Motor neuron (in vitro differentiated cells): ENCODE measurements at regions not wholly inside any gene's neighbourhood (a gene's known extent, or its start where the extent isn't known, plus 50 kb on each side); places are given as distances from the start of the nearest gene placed in this dataset.

Source experiments
- ATAC-seq, 8 experiments: fragments of 200-7000 bp; cut with Tn5 transposase; replicated peaks in 6 of 8; 2 replicates each; pipeline ENCODE4 v1.8.0; 2021; ENCODE audit warnings: mild to moderate bottlenecking in 8 of 8, moderate library complexity in 8 of 8
- H3K27ac ChIP-seq, 2 donors: fragments of 250-450 bp; sonication (Bioruptor Pico); 2 replicates each; pipeline ENCODE4 v1.9.0; 2021; ENCODE audit warnings: antibody characterized with exemption in 2 of 2, mild to moderate bottlenecking in 2 of 2, moderate library complexity in 1 of 2
- H3K4me1 ChIP-seq, 2 donors: fragments of 250-450 bp; sonication (Bioruptor Pico); replicated peaks in 1 of 2; 2 replicates each; pipeline ENCODE4 v1.6.1; 2021; ENCODE audit warnings: antibody characterized with exemption in 2 of 2, mild to moderate bottlenecking in 2 of 2, moderate library complexity in 1 of 2
- H3K4me3 ChIP-seq, 5 donors: fragments of 250-450 bp; sonication (Bioruptor Pico); 2 replicates each; pipeline ENCODE4 v1.9.0; 2021; ENCODE audit warnings: antibody characterized with exemption in 5 of 5, mild to moderate bottlenecking in 5 of 5, moderate library complexity in 4 of 5
- WGBS, 10 experiments: fragments of 450-650 bp; shearing (Covaris generic); methylation state at CpG; one replicate each; pipeline ENCODE4 v1.0.0; 2022; 5-methylcytosine and 5-hydroxymethylcytosine counted together
- in situ Hi-C, 9 experiments: fragments of 400-800 bp; cut with MboI; loops; one replicate each; pipeline ENCODE4 v1.15.0; 2021; ENCODE audit warnings: low sequenced_read_pairs in 9 of 9, low pct_unique_long_range_greater_than_20kb in 2 of 9; ENCODE audit not compliant: unreplicated experiment in 9 of 9

DNA sequence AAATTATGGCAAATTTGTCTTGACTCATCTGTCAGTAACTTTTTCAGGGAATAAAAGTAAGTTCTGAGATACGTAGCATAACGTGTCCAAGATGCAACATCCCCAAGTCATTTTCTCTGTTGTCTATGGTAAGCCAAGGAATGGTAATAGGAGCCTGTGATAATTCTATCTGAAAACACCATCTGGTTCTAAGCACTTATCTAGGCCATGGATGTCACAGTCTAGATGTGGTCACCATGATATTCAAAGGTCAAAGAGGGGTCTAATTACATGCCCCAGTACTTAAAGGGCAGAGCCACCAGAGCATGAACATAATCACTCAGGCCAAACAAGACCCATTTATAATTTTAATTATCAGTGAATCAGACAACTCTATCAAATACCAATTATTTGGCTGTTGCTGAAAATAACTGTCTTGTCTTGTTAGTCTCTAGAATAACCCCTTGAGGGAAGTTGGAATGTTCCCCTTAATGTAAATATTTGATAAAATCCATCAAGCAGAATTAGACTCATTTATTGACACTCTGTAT, 225.1 kb upstream of the MPPED2 start:
- Histone ChIP-seq H3K4me3 (no peak overlapping the region), H3K4me1 (peaks cover 0 to 17% of the 10 kb centered on the region in 2 donors), H3K27ac (no peak overlapping the region)
- no peak for ATAC-seq
- in situ Hi-C loops = no loop called here
- WGBS, 10 experiments = 26 to 100% (median 84%) methylated on average over 1 to 2 of the region's 2 CpGs; no CpG with 5 or more reads in 4 of the 10 experiments

GRCh38 chr11:30810116-30810515, 224.0 kb upstream of the MPPED2 start:
- in situ Hi-C loops = no loop called here
- H3K4me3 ChIP-seq = no peak overlapping the region
- no peak overlapping the region for H3K27ac ChIP-seq
- peaks cover 0 to 7% of the 10 kb centered on the region in 2 donors for H3K4me1 ChIP-seq
- ATAC-seq = no peak
- 20 to 100% (median 83%) methylated on average over 1 to 2 of the region's 2 CpGs; no CpG with 5 or more reads in 1 of the 10 experiments for WGBS, 10 experiments

- Histone ChIP-seq H3K4me3 (no peak overlapping the region), H3K27ac (no peak overlapping the region), H3K4me1 (no peaks in the 10 kb centered on the region)
- no peak for ATAC-seq
- in situ Hi-C loops = no loop called here
- 0 to 25% (median 6%) methylated on average over 2 to 4 of the region's 4 CpGs for WGBS, 10 experiments
Measured at GRCh38 chr11:30801357-30801756, 215.2 kb upstream of the MPPED2 start.

- Histone ChIP-seq H3K4me1 (no peaks in the 10 kb centered on the region), H3K27ac (no peak overlapping the region), H3K4me3 (no peak overlapping the region)
- in situ Hi-C loops = no loop called here
- ATAC-seq = no peak
Measured at GRCh38 chr11:30800904-30801303, 214.8 kb upstream of the MPPED2 start.

GRCh38 chr11:30798547-30799236, 212.5 kb upstream of the MPPED2 start:
- WGBS, 10 experiments = 0 to 100% (median 83%) methylated on average over 1 to 3 of the region's 3 CpGs; no CpG with 5 or more reads in 2 of the 10 experiments
- Histone ChIP-seq H3K27ac (no peak overlapping the region), H3K4me1 (no peaks in the 10 kb centered on the region), H3K4me3 (no peak overlapping the region)
- ATAC-seq = no peak
- in situ Hi-C loops = no loop called here

GRCh38 chr11:30789270-30789669, 203.1 kb upstream of the MPPED2 start:
- Histone ChIP-seq H3K27ac (no peak overlapping the region), H3K4me3 (no peak overlapping the region), H3K4me1 (no peaks in the 10 kb centered on the region)
- ATAC-seq = no peak
- WGBS, 10 experiments = 0 to 94% (median 89%) methylated on average over 2 to 4 of the region's 4 CpGs; no CpG with 5 or more reads in 5 of the 10 experiments
- in situ Hi-C loops = no loop called here

GRCh38 chr11:30788849-30789248, 202.7 kb upstream of the MPPED2 start:
- in situ Hi-C loops = no loop called here
- WGBS, 10 experiments = 0 to 100% (median 75%) methylated on average over 1 to 2 of the region's 2 CpGs
- Histone ChIP-seq H3K4me1 (no peaks in the 10 kb centered on the region), H3K4me3 (no peak overlapping the region), H3K27ac (no peak overlapping the region)
- no peak for ATAC-seq

DNA sequence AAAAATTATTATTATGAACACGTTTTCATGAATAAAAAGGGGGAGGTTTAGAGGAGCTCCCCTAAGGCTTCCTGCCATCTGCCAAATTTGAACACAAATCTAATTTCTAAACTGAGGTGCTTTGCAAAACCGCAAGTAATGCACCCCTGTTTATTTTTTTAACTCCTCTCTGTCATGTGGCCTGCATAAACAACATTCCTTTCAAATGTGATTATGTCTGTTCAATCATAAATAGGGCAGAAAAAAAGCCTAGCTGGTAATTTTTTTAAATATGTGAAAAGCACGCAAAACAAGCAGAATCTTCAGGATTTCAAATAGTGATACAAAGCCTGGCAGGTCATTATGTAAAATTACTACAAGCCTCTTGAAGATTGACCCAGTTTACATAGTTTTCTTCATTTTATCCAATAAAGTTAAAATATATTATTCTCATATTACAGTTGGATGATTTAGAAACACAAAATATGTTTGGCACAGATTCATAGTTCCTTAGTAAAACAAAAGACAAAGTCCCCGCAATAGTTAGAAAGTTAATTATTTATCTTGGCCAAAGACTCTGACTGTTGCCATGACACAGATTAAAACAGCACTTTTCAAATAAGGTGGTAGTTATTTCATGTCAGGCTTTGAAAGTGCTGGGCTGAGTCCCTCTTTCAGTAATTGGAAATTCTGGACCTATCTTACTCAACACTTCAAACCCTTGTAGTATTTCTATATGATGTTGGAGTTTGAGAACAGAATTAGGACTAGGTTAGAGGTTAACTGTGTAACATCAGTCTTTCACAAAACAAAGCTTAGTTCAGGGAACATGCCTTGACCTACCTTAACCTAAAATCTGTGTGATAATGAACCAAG, 200.3 kb upstream of the MPPED2 start:
- no peaks in the 10 kb centered on the region for H3K4me1 ChIP-seq
- H3K4me3 ChIP-seq = no peak overlapping the region
- no peak overlapping the region for H3K27ac ChIP-seq
- WGBS, 10 experiments = 0 to 100% (median 72%) methylated on average over 2 to 4 of the region's 4 CpGs; no CpG with 5 or more reads in 1 of the 10 experiments
- in situ Hi-C loops = no loop called here
- ATAC-seq = no peak

DNA sequence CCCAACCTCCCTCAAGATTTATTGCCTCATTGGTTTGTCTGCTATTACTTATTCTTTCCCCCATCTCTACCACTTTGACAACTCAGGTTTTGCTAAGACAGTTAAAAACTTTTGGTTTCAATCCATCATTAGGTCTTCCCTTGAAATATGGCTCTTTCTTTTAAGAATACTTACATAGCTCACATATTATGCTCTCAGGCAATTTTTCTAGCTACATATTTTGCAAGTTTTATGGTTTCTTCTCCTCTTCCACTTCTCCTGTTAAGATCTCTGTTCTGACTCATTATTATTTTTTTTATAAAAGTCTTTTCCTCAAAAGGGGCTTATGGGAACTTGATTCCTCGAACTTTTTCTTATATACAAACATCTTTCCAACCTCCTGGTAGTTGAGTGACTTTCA, 192.4 kb upstream of the MPPED2 start:
- Histone ChIP-seq H3K4me1 (peaks cover 0 to 11% of the 10 kb centered on the region in 2 donors), H3K4me3 (no peak overlapping the region), H3K27ac (no peak overlapping the region)
- in situ Hi-C loops = no loop called here
- no peak for ATAC-seq
- WGBS, 10 experiments = 0 to 75% (median 50%) methylated on average over 1 of the region's 1 CpG; no CpG with 5 or more reads in 1 of the 10 experiments

DNA sequence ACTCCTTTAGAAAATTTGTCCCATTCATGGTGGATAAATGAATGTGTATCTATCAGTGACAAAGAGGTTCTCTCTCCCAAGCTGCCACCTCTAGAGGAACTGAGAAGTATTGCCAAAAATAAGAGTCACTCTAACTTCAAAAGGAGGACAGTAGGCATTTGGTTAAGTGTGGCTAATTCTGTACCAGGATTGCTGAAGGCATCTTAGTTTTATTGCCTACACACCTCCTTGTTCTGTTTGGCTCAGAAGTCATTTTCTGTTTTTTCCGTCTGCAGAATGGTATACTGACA, 189.0 kb upstream of the MPPED2 start:
- H3K27ac ChIP-seq = no peak overlapping the region
- H3K4me1 ChIP-seq = peaks cover 0 to 11% of the 10 kb centered on the region in 2 donors
- in situ Hi-C loops = no loop called here
- no peak for ATAC-seq
- no peak overlapping the region for H3K4me3 ChIP-seq
- WGBS, 10 experiments = 20 to 100% (median 100%) methylated on average over 1 of the region's 1 CpG; no CpG with 5 or more reads in 6 of the 10 experiments

- ATAC-seq = no peak
- Histone ChIP-seq H3K4me1 (peaks cover 0 to 11% of the 10 kb centered on the region in 2 donors), H3K27ac (no peak overlapping the region), H3K4me3 (no peak overlapping the region)
- WGBS, 10 experiments = 0 to 80% (median 34%) methylated on average over 1 to 8 of the region's 8 CpGs
- in situ Hi-C loops = no loop called here
Measured at GRCh38 chr11:30774496-30775232, 188.5 kb upstream of the MPPED2 start.

DNA sequence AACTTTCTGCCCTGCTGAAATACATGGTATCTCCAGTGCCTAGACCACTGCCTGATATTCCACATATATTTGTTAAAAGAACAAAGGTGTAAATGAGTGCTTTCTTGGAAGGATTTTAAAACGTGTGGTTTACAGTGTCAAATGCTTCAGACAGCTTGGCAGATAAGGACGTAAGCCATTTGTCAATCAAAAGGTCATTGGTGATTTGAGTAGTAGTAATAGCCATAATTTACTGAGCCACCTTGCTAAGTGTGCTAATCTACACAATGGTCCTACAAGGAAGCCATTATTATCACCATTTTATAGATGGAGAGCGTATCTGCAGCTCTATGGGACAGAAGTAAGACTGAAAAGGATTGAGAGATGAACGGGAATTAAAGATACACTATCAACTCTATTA, 186.8 kb upstream of the MPPED2 start:
- 2 to 95% (median 83%) methylated on average over 3 to 4 of the region's 4 CpGs for WGBS, 10 experiments
- ATAC-seq = no peak
- Histone ChIP-seq H3K4me3 (no peak overlapping the region), H3K4me1 (peaks cover 0 to 11% of the 10 kb centered on the region in 2 donors), H3K27ac (no peak overlapping the region)
- in situ Hi-C loops = no loop called here

GRCh38 chr11:30763951-30764350, 177.8 kb upstream of the MPPED2 start:
- ATAC-seq = no peak
- no peak overlapping the region for H3K27ac ChIP-seq
- 24 to 100% (median 89%) methylated on average over 2 to 5 of the region's 5 CpGs; no CpG with 5 or more reads in 1 of the 10 experiments for WGBS, 10 experiments
- in situ Hi-C loops = no loop called here
- no peak overlapping the region for H3K4me3 ChIP-seq
- H3K4me1 ChIP-seq = peaks cover 3 to 16% of the 10 kb centered on the region in 2 donors
